ENCODE measurements at regions not wholly inside any gene's neighbourhood (a gene's known extent, or its start where the extent isn't known, plus 50 kb on each side); places are given as distances from the start of the nearest gene placed in this dataset.

- Histone ChIP-seq H3K79me2 (ENCODE audit: insufficient read depth, low read length) (no peaks in the 10 kb centered on the region), H3K27me3 (ENCODE audit: insufficient read depth, low read length, poor library complexity, severe bottlenecking) (no peaks in the 10 kb centered on the region), H4K20me1 (ENCODE audit: insufficient read depth, low read length, poor library complexity, severe bottlenecking) (no peaks in the 10 kb centered on the region), H2AFZ (ENCODE audit: low read length) (no peak overlapping the region), H3K9ac (ENCODE audit: low read depth, low read length, poor library complexity, severe bottlenecking) (no peak overlapping the region), H3F3A (ENCODE audit: low read depth) (no peaks in the 10 kb centered on the region), H3K4me3 (ENCODE audit: low read length, poor library complexity, severe bottlenecking) (no peak overlapping the region), H3K9me2 (replicated peaks; ENCODE audit: low read depth, low read length) (no peaks in the 10 kb centered on the region), H3K36me3 (ENCODE audit: insufficient read depth, low read length) (no peaks in the 10 kb centered on the region), H3K4me2 (ENCODE audit: low read depth, low read length, poor library complexity, severe bottlenecking) (no peak overlapping the region), H3K4me1 (ENCODE audit: insufficient read depth, low read length, poor library complexity, severe bottlenecking) (no peaks in the 10 kb centered on the region), H3K9me3 (ENCODE audit: insufficient read depth, low read depth, low read length) (no peaks in the 10 kb centered on the region)
- TF ChIP-seq EZH2phosphoT487 (IDR thresholded peaks at IDR 0.05; ENCODE audit: borderline replicate concordance): no peak
- no peak for TF ChIP-seq CTCF (conservative IDR thresholded peaks at IDR 0.05; ENCODE audit: low read length)
Observed at GRCh38 chr19:13712767-13713201, 51.5 kb upstream of the MRI1 start.

- Histone ChIP-seq H3K9me3 (ENCODE audit: insufficient read depth, low read depth, low read length) (no peaks in the 10 kb centered on the region), H3K4me2 (ENCODE audit: low read depth, low read length, poor library complexity, severe bottlenecking) (no peak overlapping the region), H3K9ac (ENCODE audit: low read depth, low read length, poor library complexity, severe bottlenecking) (no peak overlapping the region), H4K20me1 (ENCODE audit: insufficient read depth, low read length, poor library complexity, severe bottlenecking) (no peaks in the 10 kb centered on the region), H3K4me1 (ENCODE audit: insufficient read depth, low read length, poor library complexity, severe bottlenecking) (no peaks in the 10 kb centered on the region), H3K9me2 (replicated peaks; ENCODE audit: low read depth, low read length) (no peaks in the 10 kb centered on the region), H3K36me3 (ENCODE audit: insufficient read depth, low read length) (no peaks in the 10 kb centered on the region), H3K79me2 (ENCODE audit: insufficient read depth, low read length) (no peaks in the 10 kb centered on the region), H3K4me3 (ENCODE audit: low read length, poor library complexity, severe bottlenecking) (no peak overlapping the region), H3F3A (ENCODE audit: low read depth) (no peaks in the 10 kb centered on the region), H2AFZ (ENCODE audit: low read length) (no peak overlapping the region), H3K27me3 (ENCODE audit: insufficient read depth, low read length, poor library complexity, severe bottlenecking) (no peaks in the 10 kb centered on the region)
- TF ChIP-seq CTCF (conservative IDR thresholded peaks at IDR 0.05; ENCODE audit: low read length) (no peak), EZH2phosphoT487 (IDR thresholded peaks at IDR 0.05; ENCODE audit: borderline replicate concordance) (no peak)
Observed at GRCh38 chr19:13707915-13708314, 56.4 kb upstream of the MRI1 start.

GRCh38 chr19:13705928-13706447 is 58.3 kb upstream of the MRI1 start:
- H3K9ac ChIP-seq (ENCODE audit: low read depth, low read length, poor library complexity, severe bottlenecking): no peak overlapping the region
- no peaks in the 10 kb centered on the region for H4K20me1 ChIP-seq (ENCODE audit: insufficient read depth, low read length, poor library complexity, severe bottlenecking)
- no peak overlapping the region for H2AFZ ChIP-seq (ENCODE audit: low read length)
- no peaks in the 10 kb centered on the region for H3K79me2 ChIP-seq (ENCODE audit: insufficient read depth, low read length)
- no peaks in the 10 kb centered on the region for H3F3A ChIP-seq (ENCODE audit: low read depth)
- no peak overlapping the region for H3K4me2 ChIP-seq (ENCODE audit: low read depth, low read length, poor library complexity, severe bottlenecking)
- H3K36me3 ChIP-seq (ENCODE audit: insufficient read depth, low read length): no peaks in the 10 kb centered on the region
- H3K9me3 ChIP-seq (ENCODE audit: insufficient read depth, low read depth, low read length): no peaks in the 10 kb centered on the region
- H3K4me3 ChIP-seq (ENCODE audit: low read length, poor library complexity, severe bottlenecking): no peak overlapping the region
- no peak for TF ChIP-seq CTCF (conservative IDR thresholded peaks at IDR 0.05; ENCODE audit: low read length)
- no peak for TF ChIP-seq EZH2phosphoT487 (IDR thresholded peaks at IDR 0.05; ENCODE audit: borderline replicate concordance)
- H3K27me3 ChIP-seq (ENCODE audit: insufficient read depth, low read length, poor library complexity, severe bottlenecking): no peaks in the 10 kb centered on the region
- H3K4me1 ChIP-seq (ENCODE audit: insufficient read depth, low read length, poor library complexity, severe bottlenecking): no peaks in the 10 kb centered on the region
- H3K9me2 ChIP-seq (replicated peaks; ENCODE audit: low read depth, low read length): no peaks in the 10 kb centered on the region
